Fibroblast of villous mesenchyme (primary cell): ENCODE measurements at regions not wholly inside any gene's neighbourhood (a gene's known extent, or its start where the extent isn't known, plus 50 kb on each side); places are given as distances from the start of the nearest gene placed in this dataset.

ENCODE experiments used
- DNase-seq: peaks from one replicate; pipeline ENCODE4 v3.0.0-alpha.2; 2010; ENCODE audit warnings: low read depth
- H3K4me3 ChIP-seq: 2 replicates; pipeline ENCODE4 v1.5.1; 2011; ENCODE audit warnings: low read depth, mild to moderate bottlenecking, low read length
- TF ChIP-seq, protein P1 (sequence below): IDR thresholded peaks from 2 replicates; pipeline ENCODE4 v1.5.1; 2012; ENCODE audit warnings: low read depth, mild to moderate bottlenecking, low read length; ENCODE audit not compliant: insufficient read depth

DNA sequence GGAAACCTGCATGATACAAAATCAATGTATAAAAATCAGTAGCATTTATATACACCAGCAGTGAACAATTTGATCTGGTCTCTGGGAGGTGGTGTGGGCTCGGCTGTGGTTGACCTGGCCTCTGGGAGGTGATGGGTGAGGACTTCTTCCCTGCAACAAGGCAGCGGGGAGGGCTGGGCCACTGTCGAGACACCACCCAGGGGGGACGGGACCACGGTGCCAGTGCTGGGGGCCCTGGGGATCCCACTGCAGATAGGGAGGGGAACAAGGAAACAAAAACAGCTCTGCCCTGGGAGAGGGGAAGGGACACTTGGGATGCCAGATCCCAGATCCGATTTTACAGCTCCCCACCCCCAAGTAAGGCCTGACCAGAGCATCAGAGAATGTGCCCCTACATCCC, 189.6 kb upstream of the SFSWAP start:
- TF ChIP-seq, protein P1, sequence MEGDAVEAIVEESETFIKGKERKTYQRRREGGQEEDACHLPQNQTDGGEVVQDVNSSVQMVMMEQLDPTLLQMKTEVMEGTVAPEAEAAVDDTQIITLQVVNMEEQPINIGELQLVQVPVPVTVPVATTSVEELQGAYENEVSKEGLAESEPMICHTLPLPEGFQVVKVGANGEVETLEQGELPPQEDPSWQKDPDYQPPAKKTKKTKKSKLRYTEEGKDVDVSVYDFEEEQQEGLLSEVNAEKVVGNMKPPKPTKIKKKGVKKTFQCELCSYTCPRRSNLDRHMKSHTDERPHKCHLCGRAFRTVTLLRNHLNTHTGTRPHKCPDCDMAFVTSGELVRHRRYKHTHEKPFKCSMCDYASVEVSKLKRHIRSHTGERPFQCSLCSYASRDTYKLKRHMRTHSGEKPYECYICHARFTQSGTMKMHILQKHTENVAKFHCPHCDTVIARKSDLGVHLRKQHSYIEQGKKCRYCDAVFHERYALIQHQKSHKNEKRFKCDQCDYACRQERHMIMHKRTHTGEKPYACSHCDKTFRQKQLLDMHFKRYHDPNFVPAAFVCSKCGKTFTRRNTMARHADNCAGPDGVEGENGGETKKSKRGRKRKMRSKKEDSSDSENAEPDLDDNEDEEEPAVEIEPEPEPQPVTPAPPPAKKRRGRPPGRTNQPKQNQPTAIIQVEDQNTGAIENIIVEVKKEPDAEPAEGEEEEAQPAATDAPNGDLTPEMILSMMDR, result no peak
- no peak for DNase-seq

DNA sequence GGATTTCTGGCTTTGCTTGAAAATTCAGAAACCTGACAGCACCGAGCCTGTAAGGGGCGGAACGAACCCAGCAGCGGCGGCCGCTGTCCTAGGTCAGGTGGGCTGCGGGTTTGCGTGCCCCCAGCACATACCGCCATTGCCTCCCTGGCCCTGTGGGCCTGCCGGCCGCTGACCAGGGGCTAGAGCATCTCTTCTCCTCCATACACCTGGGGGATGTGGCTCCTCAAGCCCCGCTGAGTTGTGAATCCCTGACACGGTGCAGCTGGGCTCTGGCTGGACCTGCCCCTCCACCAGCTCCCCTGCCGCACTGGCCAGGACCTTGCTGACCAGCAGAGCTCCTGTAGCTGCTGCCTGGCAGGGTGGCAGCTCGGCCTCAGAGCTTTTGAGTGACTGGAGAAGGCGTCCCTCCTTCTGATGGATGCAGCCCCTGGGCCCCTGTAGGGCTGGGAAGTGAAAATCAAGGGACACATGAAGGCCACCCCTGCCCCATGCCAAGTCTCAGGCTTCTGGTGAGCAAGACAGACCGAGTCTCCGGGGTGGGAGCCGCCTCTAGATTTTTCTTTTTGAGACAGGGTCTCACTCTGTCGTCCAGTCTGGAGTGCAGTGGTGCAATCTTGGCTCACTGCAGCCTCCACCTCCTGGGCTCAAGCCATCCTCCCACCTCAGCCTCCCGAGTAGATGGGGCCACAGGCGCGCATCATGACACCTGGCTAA, 184.9 kb upstream of the SFSWAP start:
- H3K4me3 ChIP-seq, result no peak overlapping the region
- no peak for DNase-seq
- TF ChIP-seq, protein P1, result no peak

More for the DNA sequence above, 189.6 kb upstream of the SFSWAP start:
- H3K4me3 ChIP-seq, result no peak overlapping the region

- TF ChIP-seq, protein P1, result no peak
- no peak for DNase-seq
- H3K4me3 ChIP-seq, result no peak overlapping the region
Measured at GRCh38 chr12:131527092-131527491, 183.8 kb upstream of the SFSWAP start.

DNA sequence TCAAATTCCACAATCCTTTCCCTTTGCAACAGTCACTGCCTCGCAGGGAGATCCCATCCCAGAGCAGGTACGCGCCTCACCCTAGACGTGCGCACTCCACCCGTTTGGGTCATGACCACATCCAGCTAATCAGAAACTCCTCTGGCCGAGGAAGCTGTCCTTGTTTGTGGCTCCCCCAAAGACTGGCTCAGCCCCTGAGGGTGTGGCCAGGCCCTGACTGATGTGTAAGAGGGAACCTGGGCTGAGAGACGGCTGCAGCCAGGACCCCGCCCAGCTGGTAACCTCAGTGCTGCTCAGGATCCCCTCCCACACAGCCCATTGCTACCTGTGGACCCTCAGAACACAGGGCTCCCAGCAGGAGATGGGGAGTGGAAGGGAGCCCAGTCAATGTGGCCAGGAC, 183.2 kb upstream of the SFSWAP start:
- H3K4me3 ChIP-seq, result no peak overlapping the region
- TF ChIP-seq, protein P1, result no peak
- DNase-seq, result no peak

DNA sequence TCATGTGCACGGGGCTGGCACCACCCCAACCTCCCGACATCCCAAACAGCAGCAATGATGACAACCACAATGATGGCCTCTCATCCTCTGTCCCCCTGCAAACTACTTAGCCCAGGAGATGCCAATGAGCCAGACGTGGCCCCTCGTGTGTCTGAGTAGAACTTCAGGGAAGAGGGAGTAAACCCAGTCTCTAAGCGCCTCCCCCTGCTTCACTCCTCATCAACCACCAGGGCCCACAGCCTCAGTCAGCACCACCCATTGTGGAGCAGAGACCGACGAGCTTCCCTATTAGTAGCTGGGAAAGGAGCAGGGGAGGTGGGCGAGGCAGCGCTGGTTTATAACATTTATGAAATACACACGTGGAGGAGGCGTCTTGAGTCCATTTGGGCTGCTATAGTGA, 182.7 kb upstream of the SFSWAP start:
- no peak for DNase-seq
- H3K4me3 ChIP-seq, result no peak overlapping the region
- TF ChIP-seq, protein P1, result no peak

DNA sequence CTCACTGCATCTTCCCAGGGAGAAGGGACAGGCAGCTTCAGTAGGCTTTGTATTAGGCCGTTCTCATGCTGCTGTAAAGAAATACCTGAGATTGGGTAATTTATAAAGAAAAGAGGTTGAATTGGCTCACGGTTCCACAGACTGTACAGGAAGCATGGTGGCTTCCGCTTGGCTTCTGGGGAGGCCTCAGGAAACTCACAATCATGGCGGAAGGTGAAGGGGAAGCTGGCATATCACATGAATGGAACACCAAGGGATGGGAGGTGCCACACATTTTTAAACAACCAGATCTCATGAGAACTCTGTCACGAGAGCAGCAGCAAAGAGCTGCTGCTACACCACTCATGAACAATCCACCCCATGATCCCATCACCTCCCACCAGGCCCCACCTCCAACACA, 182.2 kb upstream of the SFSWAP start:
- DNase-seq, result no peak
- H3K4me3 ChIP-seq, result no peak overlapping the region
- TF ChIP-seq, protein P1, result no peak
